Activated naive CD8-positive, alpha-beta T cell (primary cell): ENCODE measurements at regions not wholly inside any gene's neighbourhood (a gene's known extent, or its start where the extent isn't known, plus 50 kb on each side); places are given as distances from the start of the nearest gene placed in this dataset.

ENCODE experiments used
- H3K27ac Mint-ChIP-seq: one replicate; pipeline ENCODE4 v1.8.0; 2021; ENCODE audit warnings: mixed read lengths
- H3K27me3 Mint-ChIP-seq: one replicate; pipeline ENCODE4 v1.8.0; 2021; ENCODE audit warnings: mixed read lengths
- H3K36me3 Mint-ChIP-seq: one replicate; pipeline ENCODE4 v1.8.0; 2021; ENCODE audit warnings: mixed read lengths
- H3K4me1 Mint-ChIP-seq: one replicate; pipeline ENCODE4 v1.8.0; 2021; ENCODE audit warnings: low read depth, mixed read lengths
- H3K4me3 Mint-ChIP-seq: one replicate; pipeline ENCODE4 v1.8.0; 2021; ENCODE audit warnings: mild to moderate bottlenecking, mixed read lengths
- H3K9me3 Mint-ChIP-seq: one replicate; pipeline ENCODE4 v1.8.0; 2021; ENCODE audit warnings: low read depth, mixed read lengths

GRCh38 chr10:130638991-130639390, 502.8 kb downstream of the GLRX3 start:
- Mint-ChIP-seq H3K36me3 (no peaks in the 10 kb centered on the region), H3K27ac (no peak overlapping the region), H3K4me1 (no peaks in the 10 kb centered on the region), H3K9me3 (no peaks in the 10 kb centered on the region), H3K4me3 (no peak overlapping the region), H3K27me3 (peaks cover 22% of the 10 kb centered on the region)

DNA sequence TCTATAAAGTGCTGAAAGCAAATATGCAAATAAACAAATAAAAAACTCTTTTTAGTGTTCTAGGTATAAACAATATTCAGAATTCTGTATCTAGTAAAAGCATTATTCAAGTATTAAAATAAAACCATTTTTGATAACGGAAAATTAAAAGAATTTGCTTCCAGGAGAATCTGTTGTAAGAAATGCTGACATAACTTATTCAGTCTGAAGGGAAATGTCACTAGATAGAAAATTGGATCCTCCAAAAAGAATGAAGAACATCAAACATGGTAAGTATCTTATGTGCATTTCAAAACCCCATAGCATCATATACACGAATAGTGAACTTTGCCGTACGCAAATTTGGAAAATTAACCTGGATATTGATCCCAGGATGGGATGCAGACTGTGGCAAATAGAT, 506.7 kb downstream of the GLRX3 start:
- H3K4me3 Mint-ChIP-seq, result no peak overlapping the region

GRCh38 chr10:130647341-130647740, 511.1 kb downstream of the GLRX3 start:
- Mint-ChIP-seq H3K4me1 (no peaks in the 10 kb centered on the region), H3K4me3 (no peak overlapping the region), H3K27me3 (peaks cover 2% of the 10 kb centered on the region), H3K36me3 (no peaks in the 10 kb centered on the region), H3K9me3 (no peaks in the 10 kb centered on the region), H3K27ac (no peak overlapping the region)

More for the DNA sequence above, 506.7 kb downstream of the GLRX3 start:
- Mint-ChIP-seq H3K27me3 (peaks cover 2% of the 10 kb centered on the region), H3K36me3 (no peaks in the 10 kb centered on the region), H3K9me3 (no peaks in the 10 kb centered on the region), H3K4me1 (no peaks in the 10 kb centered on the region), H3K27ac (no peak overlapping the region)

DNA sequence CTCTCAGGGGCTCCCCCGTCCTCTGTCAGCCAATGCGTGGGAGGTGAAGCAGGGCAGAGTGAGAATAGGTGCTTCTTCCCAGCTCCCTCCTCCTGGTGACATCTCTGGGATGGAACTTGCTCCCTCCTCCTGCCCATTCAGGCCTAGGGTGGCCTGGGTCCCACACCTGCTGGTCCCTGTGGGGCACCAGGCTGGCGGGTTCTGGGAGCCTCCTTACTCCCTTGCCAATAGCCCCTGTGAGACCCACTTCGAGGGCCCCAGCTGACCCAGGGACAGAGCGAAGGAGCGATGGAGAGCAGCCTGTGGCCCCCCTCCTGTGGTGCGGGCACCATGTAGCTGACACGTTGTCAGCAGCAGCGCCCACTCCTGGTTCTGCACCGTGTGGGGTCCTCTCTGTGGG, 512.6 kb downstream of the GLRX3 start:
- no peaks in the 10 kb centered on the region for H3K9me3 Mint-ChIP-seq

DNA sequence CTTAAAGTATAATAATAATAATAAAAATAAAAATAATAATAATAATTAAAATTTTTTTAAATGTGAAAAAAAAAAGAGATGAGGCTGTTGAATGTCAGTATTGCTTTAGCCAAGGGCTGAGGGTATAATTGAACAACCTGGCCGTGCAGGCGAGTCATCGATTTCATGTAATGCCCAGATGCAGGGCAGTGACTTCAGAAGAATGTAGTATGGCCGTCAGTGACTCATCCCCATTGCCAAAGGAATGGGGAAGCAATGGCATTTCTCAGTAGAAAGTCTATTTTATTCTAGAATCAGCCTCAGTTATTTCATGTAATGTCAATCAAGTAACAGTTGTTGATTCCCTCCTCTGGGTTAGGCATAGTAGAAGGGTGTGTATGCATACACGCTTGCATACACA, 516.4 kb downstream of the GLRX3 start:
- no peaks in the 10 kb centered on the region for H3K27me3 Mint-ChIP-seq
- no peaks in the 10 kb centered on the region for H3K9me3 Mint-ChIP-seq
- no peak overlapping the region for H3K27ac Mint-ChIP-seq
- no peaks in the 10 kb centered on the region for H3K36me3 Mint-ChIP-seq
- H3K4me1 Mint-ChIP-seq, result no peaks in the 10 kb centered on the region
- no peak overlapping the region for H3K4me3 Mint-ChIP-seq

More for the DNA sequence above, 512.6 kb downstream of the GLRX3 start:
- H3K4me3 Mint-ChIP-seq, result no peak overlapping the region
- H3K4me1 Mint-ChIP-seq, result no peaks in the 10 kb centered on the region
- no peaks in the 10 kb centered on the region for H3K27me3 Mint-ChIP-seq
- H3K27ac Mint-ChIP-seq, result no peak overlapping the region
- no peaks in the 10 kb centered on the region for H3K36me3 Mint-ChIP-seq

DNA sequence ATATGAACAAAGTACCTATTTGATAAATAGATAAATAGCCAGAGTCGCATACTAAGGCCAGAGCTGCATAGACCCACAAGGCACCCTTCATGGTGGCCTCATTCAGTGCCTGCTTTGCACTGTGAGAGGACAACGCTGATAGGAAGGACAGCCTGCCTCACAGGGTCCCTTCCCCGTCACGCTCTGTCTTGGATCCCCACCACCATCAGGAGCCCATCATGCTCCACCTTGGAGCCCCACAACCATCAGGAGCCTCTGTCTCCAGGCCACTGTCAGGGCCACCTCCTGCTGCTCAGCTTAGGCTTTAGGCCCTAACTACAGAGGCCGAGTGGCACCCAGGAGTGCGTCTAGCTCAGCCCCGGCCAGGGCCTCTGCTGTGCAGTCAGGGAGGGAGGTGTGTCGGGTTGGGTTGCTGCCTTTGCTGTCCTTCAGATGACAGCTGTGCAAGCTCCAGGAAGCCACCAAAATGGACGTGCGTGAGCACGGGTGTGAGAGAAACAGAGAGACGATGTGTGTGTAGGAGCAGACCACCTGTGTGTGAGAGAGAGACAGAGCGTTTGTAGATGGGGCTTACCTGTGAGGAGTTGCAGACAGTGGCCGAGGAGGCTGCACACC, 516.9 kb downstream of the GLRX3 start:
- Mint-ChIP-seq H3K4me3 (no peak overlapping the region), H3K36me3 (no peaks in the 10 kb centered on the region), H3K27me3 (no peaks in the 10 kb centered on the region), H3K9me3 (no peaks in the 10 kb centered on the region), H3K4me1 (no peaks in the 10 kb centered on the region), H3K27ac (no peak overlapping the region)

- Mint-ChIP-seq H3K9me3 (no peaks in the 10 kb centered on the region), H3K27ac (no peak overlapping the region), H3K4me1 (no peaks in the 10 kb centered on the region), H3K27me3 (no peaks in the 10 kb centered on the region), H3K36me3 (no peaks in the 10 kb centered on the region), H3K4me3 (no peak overlapping the region)
These were observed 518.5 kb downstream of the GLRX3 start for GRCh38 chr10:130654726-130655125.

DNA sequence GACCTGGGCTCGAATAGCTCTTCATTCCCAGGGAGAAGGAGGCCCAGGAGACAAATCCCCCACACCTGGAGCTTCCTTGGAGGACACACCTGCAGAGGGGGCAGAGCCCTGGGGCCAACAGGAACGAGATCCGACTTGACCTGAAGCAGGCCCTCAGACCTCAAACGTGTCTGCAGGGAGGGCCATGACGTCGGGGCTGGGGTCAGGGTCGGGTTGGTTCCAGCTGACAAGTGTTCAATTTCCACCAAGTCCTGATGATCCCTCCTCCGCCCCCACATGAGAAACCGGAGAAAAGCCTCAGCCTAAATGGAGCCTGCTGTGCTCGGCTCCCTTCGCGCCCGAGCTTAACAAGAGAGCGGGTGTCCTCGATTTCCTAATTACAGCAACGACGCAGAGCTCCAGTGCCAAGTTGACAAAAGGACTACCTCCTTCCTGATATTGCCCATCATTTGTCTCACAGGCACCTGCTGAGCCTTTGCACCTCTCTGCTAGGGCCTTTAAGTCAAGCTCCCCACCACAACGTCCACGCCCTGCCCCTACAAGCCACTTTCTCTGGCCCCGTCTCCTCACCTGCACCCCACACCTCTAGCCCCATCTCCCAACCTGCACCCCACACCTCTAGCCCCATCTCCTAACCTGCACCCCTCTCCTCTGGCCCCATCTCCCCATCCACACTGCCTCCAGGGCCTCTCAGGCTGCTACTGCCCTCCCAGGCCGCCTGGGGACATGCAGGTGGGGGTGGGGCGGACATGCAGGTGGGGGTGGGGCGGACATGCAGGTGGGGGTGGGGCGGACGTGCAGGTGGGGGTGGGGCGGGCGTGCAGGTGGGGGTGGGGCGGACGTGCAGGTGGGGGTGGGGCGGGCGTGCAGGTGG, 519.4 kb downstream of the GLRX3 start:
- Mint-ChIP-seq H3K27me3 (no peaks in the 10 kb centered on the region), H3K9me3 (no peaks in the 10 kb centered on the region), H3K4me3 (no peak overlapping the region), H3K4me1 (no peaks in the 10 kb centered on the region), H3K27ac (no peak overlapping the region), H3K36me3 (no peaks in the 10 kb centered on the region)

- H3K4me1 Mint-ChIP-seq, result no peaks in the 10 kb centered on the region
- H3K4me3 Mint-ChIP-seq, result no peak overlapping the region
- no peaks in the 10 kb centered on the region for H3K9me3 Mint-ChIP-seq
- H3K36me3 Mint-ChIP-seq, result no peaks in the 10 kb centered on the region
- H3K27ac Mint-ChIP-seq, result no peak overlapping the region
- no peaks in the 10 kb centered on the region for H3K27me3 Mint-ChIP-seq
These were observed 520.0 kb downstream of the GLRX3 start for GRCh38 chr10:130656187-130656575.

- Mint-ChIP-seq H3K27ac (no peak overlapping the region), H3K36me3 (no peaks in the 10 kb centered on the region), H3K9me3 (no peaks in the 10 kb centered on the region), H3K4me1 (no peaks in the 10 kb centered on the region), H3K27me3 (no peaks in the 10 kb centered on the region), H3K4me3 (no peak overlapping the region)
These were observed 520.5 kb downstream of the GLRX3 start for GRCh38 chr10:130656582-130657133.

- no peaks in the 10 kb centered on the region for H3K36me3 Mint-ChIP-seq
- no peaks in the 10 kb centered on the region for H3K9me3 Mint-ChIP-seq
- no peak overlapping the region for H3K4me3 Mint-ChIP-seq
- H3K27me3 Mint-ChIP-seq, result no peaks in the 10 kb centered on the region
- H3K4me1 Mint-ChIP-seq, result no peaks in the 10 kb centered on the region
- H3K27ac Mint-ChIP-seq, result no peak overlapping the region
These were observed 522.6 kb downstream of the GLRX3 start for GRCh38 chr10:130658687-130659290.

- Mint-ChIP-seq H3K27me3 (no peaks in the 10 kb centered on the region), H3K36me3 (no peaks in the 10 kb centered on the region), H3K4me3 (no peak overlapping the region), H3K4me1 (no peaks in the 10 kb centered on the region), H3K9me3 (no peaks in the 10 kb centered on the region), H3K27ac (no peak overlapping the region)
These were observed 523.3 kb downstream of the GLRX3 start for GRCh38 chr10:130659528-130659927.

DNA sequence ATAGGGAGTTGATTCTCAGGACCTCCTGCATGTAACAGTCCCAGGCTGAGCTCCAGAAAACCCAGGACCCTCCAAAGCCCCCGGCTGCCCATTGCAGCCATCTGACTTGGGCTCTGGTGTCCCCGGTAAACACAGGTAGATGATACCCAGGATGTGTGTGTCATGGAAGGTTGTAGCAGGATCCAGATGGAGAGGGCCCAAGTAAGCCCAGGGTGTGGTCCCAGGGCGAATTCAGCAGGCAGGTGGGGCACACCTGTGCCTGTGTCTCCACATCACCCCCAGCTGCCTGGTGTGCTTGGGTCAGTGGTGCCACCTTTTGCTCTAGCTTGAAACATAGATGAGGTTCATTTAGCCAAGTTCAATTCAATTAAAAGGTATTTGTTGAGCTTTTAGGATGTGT, 524.1 kb downstream of the GLRX3 start:
- Mint-ChIP-seq H3K4me1 (no peaks in the 10 kb centered on the region), H3K36me3 (no peaks in the 10 kb centered on the region), H3K4me3 (no peak overlapping the region), H3K27me3 (peaks cover 2% of the 10 kb centered on the region), H3K9me3 (no peaks in the 10 kb centered on the region), H3K27ac (no peak overlapping the region)

DNA sequence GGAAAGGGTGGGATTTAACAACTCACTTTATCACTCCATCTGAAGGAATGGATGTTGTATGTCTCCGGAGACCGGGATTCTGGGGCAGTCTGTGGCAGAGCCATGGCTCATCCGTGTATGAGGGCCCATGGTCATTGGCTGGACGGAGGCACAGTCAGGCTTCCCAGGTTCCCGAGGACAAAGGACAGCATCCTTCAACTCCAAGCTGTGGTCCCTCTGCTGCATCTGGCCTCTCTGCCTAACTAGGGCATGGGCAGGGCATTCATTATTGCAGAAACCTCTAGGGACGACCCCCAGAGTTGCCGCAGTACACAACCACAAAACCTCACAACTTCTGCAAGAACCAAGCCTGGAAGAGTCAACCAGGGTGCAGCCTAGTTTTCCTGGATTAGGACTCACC, 525.2 kb downstream of the GLRX3 start:
- H3K4me3 Mint-ChIP-seq, result no peak overlapping the region
- no peaks in the 10 kb centered on the region for H3K9me3 Mint-ChIP-seq
- H3K27ac Mint-ChIP-seq, result no peak overlapping the region
- no peaks in the 10 kb centered on the region for H3K4me1 Mint-ChIP-seq
- H3K27me3 Mint-ChIP-seq, result peaks cover 4% of the 10 kb centered on the region
- H3K36me3 Mint-ChIP-seq, result no peaks in the 10 kb centered on the region

GRCh38 chr10:130662775-130663174, 526.6 kb downstream of the GLRX3 start:
- no peak overlapping the region for H3K4me3 Mint-ChIP-seq
- H3K27ac Mint-ChIP-seq, result no peak overlapping the region
- H3K4me1 Mint-ChIP-seq, result no peaks in the 10 kb centered on the region
- H3K27me3 Mint-ChIP-seq, result peaks cover 4% of the 10 kb centered on the region
- no peaks in the 10 kb centered on the region for H3K36me3 Mint-ChIP-seq
- H3K9me3 Mint-ChIP-seq, result no peaks in the 10 kb centered on the region
